GM21367 (cell line): ENCODE measurements at regions not wholly inside any gene's neighbourhood (a gene's known extent, or its start where the extent isn't known, plus 50 kb on each side); places are given as distances from the start of the nearest gene placed in this dataset.

Experiments
- ATAC-seq: cut with Tn5 transposase; IDR thresholded peaks from one replicate; pipeline ENCODE4 v1.9.1; 2021; ENCODE audit not compliant: unreplicated experiment

GRCh38 chr18:56038171-56039030, 450.4 kb upstream of the TCF4 start:
- no peak for ATAC-seq

GRCh38 chr18:56036741-56037140, 448.7 kb upstream of the TCF4 start:
- no peak for ATAC-seq

- no peak for ATAC-seq
Measured at GRCh38 chr18:56035546-56035945, 447.6 kb upstream of the TCF4 start.

- ATAC-seq = no peak
Measured at GRCh38 chr18:56034949-56035348, 447.0 kb upstream of the TCF4 start.

- no peak for ATAC-seq
Measured at GRCh38 chr18:56030060-56030459, 442.1 kb upstream of the TCF4 start.

- no peak for ATAC-seq
Measured at GRCh38 chr18:56028514-56028913, 440.5 kb upstream of the TCF4 start.

GRCh38 chr18:56026509-56026908, 438.5 kb upstream of the TCF4 start:
- no peak for ATAC-seq

GRCh38 chr18:56021809-56022195, 433.8 kb upstream of the TCF4 start:
- no peak for ATAC-seq

- ATAC-seq = no peak
Measured at GRCh38 chr18:56021136-56021808, 433.3 kb upstream of the TCF4 start.

- no peak for ATAC-seq
Measured at GRCh38 chr18:56019908-56020307, 431.9 kb upstream of the TCF4 start.

GRCh38 chr18:56019156-56019555, 431.2 kb upstream of the TCF4 start:
- ATAC-seq = no peak

GRCh38 chr18:56009411-56009810, 421.4 kb upstream of the TCF4 start:
- ATAC-seq = no peak

- ATAC-seq = no peak
Measured at GRCh38 chr18:56003720-56004088, 415.7 kb upstream of the TCF4 start.

GRCh38 chr18:56003009-56003719, 415.2 kb upstream of the TCF4 start:
- no peak for ATAC-seq

- no peak for ATAC-seq
Measured at GRCh38 chr18:56001576-56001975, 413.6 kb upstream of the TCF4 start.

GRCh38 chr18:56000041-56000440, 412.0 kb upstream of the TCF4 start:
- ATAC-seq = no peak

- ATAC-seq = no peak
Measured at GRCh38 chr18:55999641-56000040, 411.6 kb upstream of the TCF4 start.

- ATAC-seq = no peak
Measured at GRCh38 chr18:55998801-55999385, 410.9 kb upstream of the TCF4 start.

- ATAC-seq = no peak
Measured at GRCh38 chr18:55998071-55998522, 410.1 kb upstream of the TCF4 start.

GRCh38 chr18:55997151-55997561, 409.2 kb upstream of the TCF4 start:
- no peak for ATAC-seq

GRCh38 chr18:55996717-55997116, 408.7 kb upstream of the TCF4 start:
- ATAC-seq = no peak
